GM21447 (cell line): ENCODE measurements at regions not wholly inside any gene's neighbourhood (a gene's known extent, or its start where the extent isn't known, plus 50 kb on each side); places are given as distances from the start of the nearest gene placed in this dataset.

Source experiments
- ATAC-seq: cut with Tn5 transposase; IDR thresholded peaks from one replicate; pipeline ENCODE4 v1.9.1; 2021; ENCODE audit not compliant: unreplicated experiment

GRCh38 chr3:18648159-18648558 is 223.0 kb upstream of the SATB1 start:
- no peak for ATAC-seq

- ATAC-seq: no peak
Measured at GRCh38 chr3:18645619-18646018, 220.5 kb upstream of the SATB1 start.

- ATAC-seq: no peak
Measured at GRCh38 chr3:18643281-18643680, 218.1 kb upstream of the SATB1 start.

- ATAC-seq: no peak
Measured at GRCh38 chr3:18641916-18642315, 216.8 kb upstream of the SATB1 start.

GRCh38 chr3:18635215-18635614 is 210.1 kb upstream of the SATB1 start:
- no peak for ATAC-seq

GRCh38 chr3:18634461-18634860 is 209.3 kb upstream of the SATB1 start:
- no peak for ATAC-seq

GRCh38 chr3:18633002-18633401 is 207.9 kb upstream of the SATB1 start:
- no peak for ATAC-seq

GRCh38 chr3:18630295-18630694 is 205.2 kb upstream of the SATB1 start:
- ATAC-seq: no peak

GRCh38 chr3:18625085-18625484 is 199.9 kb upstream of the SATB1 start:
- ATAC-seq: no peak

- ATAC-seq: no peak
Measured at GRCh38 chr3:18623220-18623619, 198.1 kb upstream of the SATB1 start.

GRCh38 chr3:18618723-18619122 is 193.6 kb upstream of the SATB1 start:
- ATAC-seq: no peak

- no peak for ATAC-seq
Measured at GRCh38 chr3:18611991-18612390, 186.9 kb upstream of the SATB1 start.

GRCh38 chr3:18609187-18609586 is 184.0 kb upstream of the SATB1 start:
- ATAC-seq: no peak

- no peak for ATAC-seq
Measured at GRCh38 chr3:18597919-18598318, 172.8 kb upstream of the SATB1 start.

- no peak for ATAC-seq
Measured at GRCh38 chr3:18593231-18593630, 168.1 kb upstream of the SATB1 start.

- no peak for ATAC-seq
Measured at GRCh38 chr3:18591120-18591519, 166.0 kb upstream of the SATB1 start.

GRCh38 chr3:18586076-18586475 is 160.9 kb upstream of the SATB1 start:
- no peak for ATAC-seq

GRCh38 chr3:18585004-18585968 is 160.1 kb upstream of the SATB1 start:
- ATAC-seq: no peak

- no peak for ATAC-seq
Measured at GRCh38 chr3:18580268-18580667, 155.1 kb upstream of the SATB1 start.

GRCh38 chr3:18579661-18580060 is 154.5 kb upstream of the SATB1 start:
- no peak for ATAC-seq

GRCh38 chr3:18575573-18575972 is 150.4 kb upstream of the SATB1 start:
- ATAC-seq: no peak

- ATAC-seq: no peak
Measured at GRCh38 chr3:18572809-18573208, 147.7 kb upstream of the SATB1 start.

GRCh38 chr3:18567293-18567692 is 142.2 kb upstream of the SATB1 start:
- ATAC-seq: no peak
